ENCODE measurements at regions not wholly inside any gene's neighbourhood (a gene's known extent, or its start where the extent isn't known, plus 50 kb on each side); places are given as distances from the start of the nearest gene placed in this dataset.

DNA sequence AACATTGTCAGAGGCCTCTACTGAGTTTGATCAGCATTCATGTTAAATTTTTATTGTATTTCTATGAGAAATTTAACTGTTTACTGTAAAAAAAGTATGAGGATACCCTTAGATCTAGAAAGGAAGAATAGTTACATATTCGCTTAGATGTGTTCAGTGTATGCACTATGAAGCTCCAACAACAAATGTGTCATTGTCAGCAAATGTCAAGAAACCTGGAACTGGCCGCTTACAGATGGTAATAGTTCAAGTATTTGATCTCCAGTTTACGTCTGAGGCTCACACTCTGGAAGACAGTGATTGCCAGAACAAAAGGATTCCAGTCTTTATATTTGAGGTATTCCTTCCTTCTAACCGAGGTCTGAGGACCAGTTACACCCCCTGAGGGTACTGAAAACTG, 921.2 kb upstream of the LRRTM1 start:
- H3K9me2 ChIP-seq (replicated peaks; ENCODE audit: insufficient read depth), result no peaks in the 10 kb centered on the region
- no peaks in the 10 kb centered on the region for H3K9me3 ChIP-seq (ENCODE audit: low read depth)
- H4K20me1 ChIP-seq (ENCODE audit: insufficient read depth, poor library complexity, severe bottlenecking), result no peaks in the 10 kb centered on the region
- TF ChIP-seq, protein P1, sequence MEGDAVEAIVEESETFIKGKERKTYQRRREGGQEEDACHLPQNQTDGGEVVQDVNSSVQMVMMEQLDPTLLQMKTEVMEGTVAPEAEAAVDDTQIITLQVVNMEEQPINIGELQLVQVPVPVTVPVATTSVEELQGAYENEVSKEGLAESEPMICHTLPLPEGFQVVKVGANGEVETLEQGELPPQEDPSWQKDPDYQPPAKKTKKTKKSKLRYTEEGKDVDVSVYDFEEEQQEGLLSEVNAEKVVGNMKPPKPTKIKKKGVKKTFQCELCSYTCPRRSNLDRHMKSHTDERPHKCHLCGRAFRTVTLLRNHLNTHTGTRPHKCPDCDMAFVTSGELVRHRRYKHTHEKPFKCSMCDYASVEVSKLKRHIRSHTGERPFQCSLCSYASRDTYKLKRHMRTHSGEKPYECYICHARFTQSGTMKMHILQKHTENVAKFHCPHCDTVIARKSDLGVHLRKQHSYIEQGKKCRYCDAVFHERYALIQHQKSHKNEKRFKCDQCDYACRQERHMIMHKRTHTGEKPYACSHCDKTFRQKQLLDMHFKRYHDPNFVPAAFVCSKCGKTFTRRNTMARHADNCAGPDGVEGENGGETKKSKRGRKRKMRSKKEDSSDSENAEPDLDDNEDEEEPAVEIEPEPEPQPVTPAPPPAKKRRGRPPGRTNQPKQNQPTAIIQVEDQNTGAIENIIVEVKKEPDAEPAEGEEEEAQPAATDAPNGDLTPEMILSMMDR (IDR thresholded peaks at IDR 0.05; ENCODE audit: poor library complexity), result no peak
- TF ChIP-seq EZH2 (IDR thresholded peaks at IDR 0.05; ENCODE audit: borderline replicate concordance), result no peak
- TF ChIP-seq EZH2phosphoT487 (IDR thresholded peaks at IDR 0.05; ENCODE audit: low read depth, severe bottlenecking, unreplicated experiment), result no peak
- no peak overlapping the region for H3K4me3 ChIP-seq
- DNase-seq (ENCODE audit: low spot score), result no peak
- no peaks in the 10 kb centered on the region for H3K4me1 ChIP-seq (ENCODE audit: insufficient read depth)
- H2AFZ ChIP-seq, result no peak overlapping the region
- H3K36me3 ChIP-seq (replicated peaks; ENCODE audit: insufficient read depth, low read depth), result no peaks in the 10 kb centered on the region
- no peaks in the 10 kb centered on the region for H3K79me2 ChIP-seq
- 65% methylated on average over 4 of the region's 4 CpGs for WGBS (ENCODE audit: low lambda C conversion rate, missing lambda C conversion rate)
- no peaks in the 10 kb centered on the region for H3K27me3 ChIP-seq
- H3K4me2 ChIP-seq, result no peak overlapping the region
- H3K27ac ChIP-seq, result no peak overlapping the region

DNA sequence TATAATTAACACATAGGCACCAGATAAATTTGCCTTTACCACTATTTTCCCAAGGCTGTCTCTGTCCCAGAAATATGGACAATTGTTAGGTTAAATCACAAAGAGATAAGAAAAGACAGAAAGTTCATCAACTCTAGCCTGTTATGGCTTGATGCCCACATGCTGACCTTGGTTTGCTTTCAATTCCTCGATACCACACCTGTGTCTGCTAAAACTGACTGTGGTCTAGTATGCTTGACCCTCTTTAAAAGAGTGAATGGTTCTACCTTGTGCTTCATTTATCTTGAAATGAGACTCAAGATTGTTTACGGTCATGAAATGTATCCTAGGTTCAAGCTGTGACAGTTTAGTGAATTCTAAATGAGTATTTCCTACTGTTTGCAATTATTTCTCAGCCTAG, 909.0 kb upstream of the LRRTM1 start:
- no peaks in the 10 kb centered on the region for H3K36me3 ChIP-seq (replicated peaks; ENCODE audit: insufficient read depth, low read depth)
- WGBS (ENCODE audit: low lambda C conversion rate, missing lambda C conversion rate), result 100% methylated on average over 2 of the region's 2 CpGs
- no peak for DNase-seq (ENCODE audit: low spot score)

DNA sequence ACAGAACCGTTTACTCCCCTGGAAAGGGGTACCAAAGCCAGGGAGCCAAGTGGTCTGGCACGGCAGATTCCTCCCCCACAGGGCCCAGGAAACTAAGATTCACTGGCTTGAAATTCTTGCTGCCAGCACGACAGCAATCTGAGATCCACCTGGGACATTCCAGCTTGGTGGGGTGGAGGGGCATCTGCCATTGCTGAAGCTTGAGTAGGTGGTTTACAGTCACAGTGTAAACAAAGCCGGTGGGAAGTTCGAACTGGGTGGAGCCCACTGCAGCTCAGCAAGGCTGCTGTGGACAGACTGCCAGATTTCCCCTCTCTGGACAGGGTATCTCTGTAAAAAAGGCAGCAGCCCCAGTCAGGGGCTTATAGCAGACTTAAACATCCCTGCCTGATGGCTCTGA, 901.7 kb upstream of the LRRTM1 start:
- H2AFZ ChIP-seq, result no peak overlapping the region
- WGBS (ENCODE audit: low lambda C conversion rate, missing lambda C conversion rate), result 56% methylated on average over 5 of the region's 5 CpGs
- DNase-seq (ENCODE audit: low spot score), result no peak

More for the DNA sequence above, 909.0 kb upstream of the LRRTM1 start:
- H3K4me3 ChIP-seq, result no peak overlapping the region
- no peak overlapping the region for H2AFZ ChIP-seq
- no peaks in the 10 kb centered on the region for H3K9me2 ChIP-seq (replicated peaks; ENCODE audit: insufficient read depth)
- H3K27me3 ChIP-seq, result no peaks in the 10 kb centered on the region
- H3K9me3 ChIP-seq (ENCODE audit: low read depth), result no peaks in the 10 kb centered on the region
- TF ChIP-seq EZH2phosphoT487 (IDR thresholded peaks at IDR 0.05; ENCODE audit: low read depth, severe bottlenecking, unreplicated experiment) (no peak), EZH2 (IDR thresholded peaks at IDR 0.05; ENCODE audit: borderline replicate concordance) (no peak)
- TF ChIP-seq, protein P1 (IDR thresholded peaks at IDR 0.05; ENCODE audit: poor library complexity), result no peak
- no peaks in the 10 kb centered on the region for H3K79me2 ChIP-seq
- no peaks in the 10 kb centered on the region for H4K20me1 ChIP-seq (ENCODE audit: insufficient read depth, poor library complexity, severe bottlenecking)
- no peak overlapping the region for H3K4me2 ChIP-seq
- H3K27ac ChIP-seq, result no peak overlapping the region
- no peaks in the 10 kb centered on the region for H3K4me1 ChIP-seq (ENCODE audit: insufficient read depth)

More for the DNA sequence above, 901.7 kb upstream of the LRRTM1 start:
- Histone ChIP-seq H3K27ac (no peak overlapping the region), H3K4me1 (ENCODE audit: insufficient read depth) (no peaks in the 10 kb centered on the region), H3K4me2 (no peak overlapping the region), H3K9me3 (ENCODE audit: low read depth) (no peaks in the 10 kb centered on the region), H4K20me1 (ENCODE audit: insufficient read depth, poor library complexity, severe bottlenecking) (no peaks in the 10 kb centered on the region), H3K4me3 (no peak overlapping the region), H3K79me2 (no peaks in the 10 kb centered on the region), H3K9me2 (replicated peaks; ENCODE audit: insufficient read depth) (no peaks in the 10 kb centered on the region), H3K27me3 (no peaks in the 10 kb centered on the region), H3K36me3 (replicated peaks; ENCODE audit: insufficient read depth, low read depth) (no peaks in the 10 kb centered on the region)
- TF ChIP-seq, protein P1 (IDR thresholded peaks at IDR 0.05; ENCODE audit: poor library complexity), result no peak
- TF ChIP-seq EZH2 (IDR thresholded peaks at IDR 0.05; ENCODE audit: borderline replicate concordance), result no peak
